Neural progenitor cell (in vitro differentiated cells): ENCODE measurements at regions not wholly inside any gene's neighbourhood (a gene's known extent, or its start where the extent isn't known, plus 50 kb on each side); places are given as distances from the start of the nearest gene placed in this dataset.
"Not testable (repeated sequence)": the region's sequence is repeated elsewhere in the genome, so short reads cannot be mapped to it uniquely, and the experiment has no call there.

ENCODE experiments used
- DNase-seq: peaks from one replicate; pipeline ENCODE4 v3.0.0-alpha.2; 2016; ENCODE audit warnings: low spot score
- H2AFZ ChIP-seq: fragments of 200-600 bp; sonication (generic); replicated peaks from 2 replicates; pipeline ENCODE4 v1.6.1; 2016; ENCODE audit warnings: antibody characterized with exemption
- H3F3A ChIP-seq: fragments of 200-600 bp; sonication (generic); 2 replicates; pipeline ENCODE4 v1.6.1; 2016; ENCODE audit warnings: antibody characterized with exemption, low read depth
- H3K27ac ChIP-seq: fragments of 200-600 bp; sonication (generic); 2 replicates; pipeline ENCODE4 v1.5.1; 2016; ENCODE audit warnings: mild to moderate bottlenecking
- H3K27me3 ChIP-seq: fragments of 200-600 bp; sonication (generic); 2 replicates; pipeline ENCODE4 v1.6.1; 2016; ENCODE audit warnings: mild to moderate bottlenecking, moderate library complexity
- H3K36me3 ChIP-seq: fragments of 200-600 bp; sonication (generic); 2 replicates; pipeline ENCODE4 v1.5.1; 2016
- H3K4me1 ChIP-seq: fragments of 200-600 bp; sonication (generic); 2 replicates; pipeline ENCODE4 v1.6.1; 2016; ENCODE audit warnings: mixed run types
- H3K4me2 ChIP-seq: fragments of 200-600 bp; sonication (generic); 2 replicates; pipeline ENCODE4 v1.6.1; 2016
- H3K4me3 ChIP-seq: fragments of 200-600 bp; sonication (generic); 2 replicates; pipeline ENCODE4 v1.5.1; 2016
- H3K79me2 ChIP-seq: fragments of 200-600 bp; sonication (generic); 2 replicates; pipeline ENCODE4 v1.6.1; 2016; ENCODE audit warnings: low read depth
- H3K9ac ChIP-seq: fragments of 200-600 bp; sonication (generic); 2 replicates; pipeline ENCODE4 v1.6.1; 2016
- H3K9me3 ChIP-seq: fragments of 200-600 bp; sonication (generic); 2 replicates; pipeline ENCODE4 v1.5.1; 2016; ENCODE audit warnings: low read depth
- H4K20me1 ChIP-seq: fragments of 200-600 bp; sonication (generic); 2 replicates; pipeline ENCODE4 v1.6.1; 2016; ENCODE audit warnings: low read depth
- H3K27ac Mint-ChIP-seq: 3 replicates; pipeline ENCODE4 v1.8.0; 2021; ENCODE audit warnings: mixed read lengths
- H3K27me3 Mint-ChIP-seq: 2 replicates; pipeline ENCODE4 v1.8.0; 2022; ENCODE audit warnings: low read depth, mild to moderate bottlenecking, inconsistent platforms, moderate library complexity, mixed read lengths; ENCODE audit not compliant: insufficient read depth
- H3K36me3 Mint-ChIP-seq: 3 replicates; pipeline ENCODE4 v1.8.0; 2021; ENCODE audit warnings: mixed read lengths
- H3K4me1 Mint-ChIP-seq: 3 replicates; pipeline ENCODE4 v1.8.0; 2021; ENCODE audit warnings: mixed read lengths
- H3K4me3 Mint-ChIP-seq: 3 replicates; pipeline ENCODE4 v1.8.0; 2021; ENCODE audit warnings: mild to moderate bottlenecking, moderate library complexity, mixed read lengths
- H3K9me3 Mint-ChIP-seq: 3 replicates; pipeline ENCODE4 v1.8.0; 2020; ENCODE audit warnings: mixed read lengths

- H3K9ac ChIP-seq, H2AFZ ChIP-seq, H3K79me2 ChIP-seq, DNase-seq, H3K36me3 Mint-ChIP-seq, H3K27ac ChIP-seq, H4K20me1 ChIP-seq, H3F3A ChIP-seq, H3K4me1 Mint-ChIP-seq, H3K4me1 ChIP-seq, H3K4me2 ChIP-seq, H3K36me3 ChIP-seq, H3K9me3 Mint-ChIP-seq, H3K9me3 ChIP-seq, H3K4me3 ChIP-seq, H3K27me3 Mint-ChIP-seq, H3K27me3 ChIP-seq, H3K27ac Mint-ChIP-seq, H3K4me3 Mint-ChIP-seq: not testable (repeated sequence)
Measured at GRCh38 chr2:89287084-89287483, 595.6 kb downstream of the RPIA start.

GRCh38 chr2:89291717-89292298 is 600.3 kb downstream of the RPIA start:
- H3K4me3 ChIP-seq, H3K27ac ChIP-seq, H3K27me3 ChIP-seq, H3K27ac Mint-ChIP-seq, H2AFZ ChIP-seq, H3F3A ChIP-seq, H3K36me3 Mint-ChIP-seq, H3K36me3 ChIP-seq, H3K4me1 ChIP-seq, H3K9me3 ChIP-seq, H3K79me2 ChIP-seq, DNase-seq, H3K9ac ChIP-seq, H4K20me1 ChIP-seq, H3K9me3 Mint-ChIP-seq, H3K4me3 Mint-ChIP-seq, H3K4me1 Mint-ChIP-seq, H3K4me2 ChIP-seq, H3K27me3 Mint-ChIP-seq: not testable (repeated sequence)

- not testable (repeated sequence) for H3K4me1 Mint-ChIP-seq, DNase-seq, H3K79me2 ChIP-seq, H4K20me1 ChIP-seq, H3K27me3 ChIP-seq, H3K27me3 Mint-ChIP-seq, H3K4me1 ChIP-seq, H3K27ac ChIP-seq, H3K9ac ChIP-seq, H3K9me3 ChIP-seq, H3K9me3 Mint-ChIP-seq, H3F3A ChIP-seq, H3K4me3 Mint-ChIP-seq, H3K36me3 ChIP-seq, H3K36me3 Mint-ChIP-seq, H3K4me3 ChIP-seq, H3K27ac Mint-ChIP-seq, H3K4me2 ChIP-seq, H2AFZ ChIP-seq
Measured at GRCh38 chr2:89293399-89293798, 601.9 kb downstream of the RPIA start.

GRCh38 chr2:89294335-89294734 is 602.9 kb downstream of the RPIA start:
- not testable (repeated sequence) for H3K27ac Mint-ChIP-seq, H3K4me1 Mint-ChIP-seq, H3K27me3 Mint-ChIP-seq, H3K9me3 Mint-ChIP-seq, H3K4me3 Mint-ChIP-seq, H3K9ac ChIP-seq, H3K9me3 ChIP-seq, H3K27ac ChIP-seq, H3K36me3 ChIP-seq, H3K36me3 Mint-ChIP-seq, H3K4me3 ChIP-seq, H3K4me1 ChIP-seq, H3F3A ChIP-seq, DNase-seq, H3K79me2 ChIP-seq, H3K27me3 ChIP-seq, H4K20me1 ChIP-seq, H3K4me2 ChIP-seq, H2AFZ ChIP-seq

- H3K27ac Mint-ChIP-seq, H3K27me3 Mint-ChIP-seq: not testable (repeated sequence)
Measured at GRCh38 chr2:89296820-89297398, 605.4 kb downstream of the RPIA start.

GRCh38 chr2:89299196-89299595 is 607.7 kb downstream of the RPIA start:
- H3K27me3 Mint-ChIP-seq, H3K4me1 Mint-ChIP-seq, H3K4me1 ChIP-seq, H3K9me3 Mint-ChIP-seq, H3K4me2 ChIP-seq, H3F3A ChIP-seq, H3K36me3 ChIP-seq, H3K36me3 Mint-ChIP-seq, H3K9me3 ChIP-seq, H3K79me2 ChIP-seq, H3K4me3 Mint-ChIP-seq, H3K27ac Mint-ChIP-seq, DNase-seq, H3K4me3 ChIP-seq, H2AFZ ChIP-seq, H3K27me3 ChIP-seq, H3K27ac ChIP-seq, H4K20me1 ChIP-seq, H3K9ac ChIP-seq: not testable (repeated sequence)

More at GRCh38 chr2:89296820-89297398, 605.4 kb downstream of the RPIA start:
- H2AFZ ChIP-seq, H3K79me2 ChIP-seq, H3K9me3 ChIP-seq, DNase-seq, H3K4me3 ChIP-seq, H3K4me3 Mint-ChIP-seq, H3K9ac ChIP-seq, H3K4me2 ChIP-seq, H3K27ac ChIP-seq, H3F3A ChIP-seq, H3K9me3 Mint-ChIP-seq, H3K36me3 Mint-ChIP-seq, H3K27me3 ChIP-seq, H3K36me3 ChIP-seq, H3K4me1 ChIP-seq, H3K4me1 Mint-ChIP-seq, H4K20me1 ChIP-seq: not testable (repeated sequence)

GRCh38 chr2:89305623-89306022 is 614.1 kb downstream of the RPIA start:
- not testable (repeated sequence) for H3K9ac ChIP-seq, H3K27ac Mint-ChIP-seq, H3K79me2 ChIP-seq, H3K9me3 Mint-ChIP-seq, H2AFZ ChIP-seq, H3K27ac ChIP-seq, H3K4me2 ChIP-seq, H3K4me3 ChIP-seq, H3K4me1 Mint-ChIP-seq, H3K36me3 ChIP-seq, H3K36me3 Mint-ChIP-seq, H4K20me1 ChIP-seq, H3F3A ChIP-seq, H3K27me3 ChIP-seq, H3K9me3 ChIP-seq, DNase-seq, H3K27me3 Mint-ChIP-seq, H3K4me1 ChIP-seq, H3K4me3 Mint-ChIP-seq

GRCh38 chr2:89306869-89307637 is 615.6 kb downstream of the RPIA start:
- H3K36me3 Mint-ChIP-seq, H3K4me1 ChIP-seq, H3K4me3 ChIP-seq, H3K9me3 ChIP-seq, H3K9me3 Mint-ChIP-seq, H4K20me1 ChIP-seq, H3K36me3 ChIP-seq, DNase-seq, H3K4me2 ChIP-seq, H2AFZ ChIP-seq, H3K4me3 Mint-ChIP-seq, H3F3A ChIP-seq, H3K79me2 ChIP-seq, H3K27ac Mint-ChIP-seq, H3K9ac ChIP-seq, H3K27me3 Mint-ChIP-seq, H3K4me1 Mint-ChIP-seq, H3K27me3 ChIP-seq, H3K27ac ChIP-seq: not testable (repeated sequence)
